ENCODE measurements at regions not wholly inside any gene's neighbourhood (a gene's known extent, or its start where the extent isn't known, plus 50 kb on each side); places are given as distances from the start of the nearest gene placed in this dataset.

- FAIRE-seq (no peak), DNase-seq (no peak)
- H3K36me3 ChIP-seq (ENCODE audit: control insufficient read depth in 2 of 3, insufficient read depth in 3 of 3, low read length in 3 of 3) = no peaks in the 10 kb centered on the region
- intact Hi-C loops (cut with DNase I) = no loop called here
- H3K27me3 ChIP-seq (ENCODE audit: control insufficient read depth, insufficient read depth, low read length) = no peaks in the 10 kb centered on the region
- no peak overlapping the region for H3K9ac ChIP-seq (ENCODE audit: low read length in 3 of 3)
- TF ChIP-seq CTCF (IDR thresholded peaks at IDR 0.05; ENCODE audit: borderline replicate concordance, extremely low read depth, insufficient read depth) = no peak
- H3K4me1 ChIP-seq (ENCODE audit: control insufficient read depth in 2 of 3, insufficient read depth in 2 of 3, low read depth in 1 of 3, low read length in 3 of 3) = no peaks in the 10 kb centered on the region
- no peak overlapping the region for H3K4me3 ChIP-seq (ENCODE audit: low read length in 3 of 3)
- no peak overlapping the region for H3K27ac ChIP-seq (ENCODE audit: low read depth in 2 of 2, low read length in 2 of 2)
- H3K9me3 ChIP-seq (ENCODE audit: control insufficient read depth in 2 of 3, insufficient read depth in 1 of 3, low read length in 3 of 3) = no peaks in the 10 kb centered on the region
Observed at GRCh38 chr14:80078501-80078900, 132.8 kb downstream of the DIO2 start.

GRCh38 chr14:80077262-80077661, 134.0 kb downstream of the DIO2 start:
- no peak for TF ChIP-seq CTCF (IDR thresholded peaks at IDR 0.05; ENCODE audit: borderline replicate concordance, extremely low read depth, insufficient read depth)
- peaks cover 0 to 4% (median 4%) of the 10 kb centered on the region in 3 donors for H3K9me3 ChIP-seq (ENCODE audit: control insufficient read depth in 2 of 3, insufficient read depth in 1 of 3, low read length in 3 of 3)
- no peaks in the 10 kb centered on the region for H3K36me3 ChIP-seq (ENCODE audit: control insufficient read depth in 2 of 3, insufficient read depth in 3 of 3, low read length in 3 of 3)
- no peak for DNase-seq
- H3K27ac ChIP-seq (ENCODE audit: low read depth in 2 of 2, low read length in 2 of 2) = no peak overlapping the region
- no peaks in the 10 kb centered on the region for H3K27me3 ChIP-seq (ENCODE audit: control insufficient read depth, insufficient read depth, low read length)
- FAIRE-seq = no peak
- no peak overlapping the region for H3K9ac ChIP-seq (ENCODE audit: low read length in 3 of 3)
- H3K4me1 ChIP-seq (ENCODE audit: control insufficient read depth in 2 of 3, insufficient read depth in 2 of 3, low read depth in 1 of 3, low read length in 3 of 3) = no peaks in the 10 kb centered on the region
- intact Hi-C loops (cut with DNase I) = no loop called here
- H3K4me3 ChIP-seq (ENCODE audit: low read length in 3 of 3) = no peak overlapping the region

- Histone ChIP-seq H3K4me1 (ENCODE audit: control insufficient read depth in 2 of 3, insufficient read depth in 2 of 3, low read depth in 1 of 3, low read length in 3 of 3) (no peaks in the 10 kb centered on the region), H3K9me3 (ENCODE audit: control insufficient read depth in 2 of 3, insufficient read depth in 1 of 3, low read length in 3 of 3) (peaks cover 0 to 8% (median 5%) of the 10 kb centered on the region in 3 donors), H3K4me3 (ENCODE audit: low read length in 3 of 3) (no peak overlapping the region), H3K27ac (ENCODE audit: low read depth in 2 of 2, low read length in 2 of 2) (no peak overlapping the region), H3K27me3 (ENCODE audit: control insufficient read depth, insufficient read depth, low read length) (no peaks in the 10 kb centered on the region), H3K9ac (ENCODE audit: low read length in 3 of 3) (no peak overlapping the region), H3K36me3 (ENCODE audit: control insufficient read depth in 2 of 3, insufficient read depth in 3 of 3, low read length in 3 of 3) (no peaks in the 10 kb centered on the region)
- FAIRE-seq (no peak), DNase-seq (no peak)
- TF ChIP-seq CTCF (IDR thresholded peaks at IDR 0.05; ENCODE audit: borderline replicate concordance, extremely low read depth, insufficient read depth) = no peak
- intact Hi-C loops (cut with DNase I) = no loop called here
Observed at GRCh38 chr14:80074900-80075574, 136.3 kb downstream of the DIO2 start.

- FAIRE-seq = no peak
- no peak for DNase-seq
- no peak overlapping the region for H3K9ac ChIP-seq (ENCODE audit: low read length in 3 of 3)
- H3K27me3 ChIP-seq (ENCODE audit: control insufficient read depth, insufficient read depth, low read length) = no peaks in the 10 kb centered on the region
- no peaks in the 10 kb centered on the region for H3K4me1 ChIP-seq (ENCODE audit: control insufficient read depth in 2 of 3, insufficient read depth in 2 of 3, low read depth in 1 of 3, low read length in 3 of 3)
- no peak overlapping the region for H3K27ac ChIP-seq (ENCODE audit: low read depth in 2 of 2, low read length in 2 of 2)
- no peaks in the 10 kb centered on the region for H3K9me3 ChIP-seq (ENCODE audit: control insufficient read depth in 2 of 3, insufficient read depth in 1 of 3, low read length in 3 of 3)
- intact Hi-C loops (cut with DNase I) = no loop called here
- H3K4me3 ChIP-seq (ENCODE audit: low read length in 3 of 3) = no peak overlapping the region
- no peak for TF ChIP-seq CTCF (IDR thresholded peaks at IDR 0.05; ENCODE audit: borderline replicate concordance, extremely low read depth, insufficient read depth)
- no peaks in the 10 kb centered on the region for H3K36me3 ChIP-seq (ENCODE audit: control insufficient read depth in 2 of 3, insufficient read depth in 3 of 3, low read length in 3 of 3)
Observed at GRCh38 chr14:80059041-80059440, 152.3 kb downstream of the DIO2 start.
